Heart left ventricle (tissue), 16 donors: ENCODE measurements at regions not wholly inside any gene's neighbourhood (a gene's known extent, or its start where the extent isn't known, plus 50 kb on each side); places are given as distances from the start of the nearest gene placed in this dataset.

Experiments
- ATAC-seq, 4 donors: fragments of 200-7000 bp; cut with Tn5 transposase; one replicate each; pipeline ENCODE4 v1.9.1; 2020 to 2022; ENCODE audit warnings: moderate library complexity in 4 of 4, mild to moderate bottlenecking in 3 of 4, moderate number of reproducible peaks in 1 of 4
- DNase-seq, 5 donors: peaks; one replicate each; pipeline ENCODE4 v3.0.0-alpha.2; 2020
- H3K27ac ChIP-seq, 12 donors: fragments of 200-600 bp; sonication (generic) in 4 of 12; one replicate each; pipeline versions ENCODE4 v1.5.0 to v1.8.0; 2016 to 2022; ENCODE audit warnings: mild to moderate bottlenecking in 2 of 12
- H3K27me3 ChIP-seq, 9 donors: fragments of 200-600 bp; sonication (generic) in 2 of 9; one replicate each; pipeline versions ENCODE4 v1.5.1 to v1.8.0; 2016 to 2022; ENCODE audit warnings: mild to moderate bottlenecking in 3 of 9
- H3K36me3 ChIP-seq, 9 donors: fragments of 200-600 bp; sonication (generic) in 2 of 9; one replicate each; pipeline versions ENCODE4 v1.5.0 to v1.8.0; 2018 to 2022; ENCODE audit warnings: mild to moderate bottlenecking in 2 of 9
- H3K4me1 ChIP-seq, 12 donors: fragments of 200-600 bp; sonication (generic) in 4 of 12; one replicate each; pipeline versions ENCODE4 v1.5.0 to v1.8.0; 2016 to 2022; ENCODE audit warnings: mild to moderate bottlenecking in 3 of 12
- H3K4me3 ChIP-seq, 12 donors: fragments of 200-600 bp; sonication (generic) in 4 of 12; one replicate each; pipeline versions ENCODE4 v1.5.0 to v1.8.0; 2017 to 2022; ENCODE audit warnings: mild to moderate bottlenecking in 9 of 12, moderate library complexity in 4 of 12
- H3K9me3 ChIP-seq, 12 donors: fragments of 200-600 bp; sonication (generic) in 4 of 12; one replicate each; pipeline versions ENCODE4 v1.5.0 to v1.8.0; 2016 to 2022; ENCODE audit warnings: mild to moderate bottlenecking in 1 of 12
- POLR2A ChIP-seq, 2 donors: fragments of 450-650 bp; IDR thresholded peaks; one replicate each; pipeline ENCODE4 v1.6.1; 2017; ENCODE audit warnings: antibody characterized with exemption in 2 of 2, mild to moderate bottlenecking in 2 of 2, moderate library complexity in 2 of 2
- WGBS, 4 donors: extraction: QIAGEN DNeasy Blood & Tissue Kit in 2 of 4; methylation state at CpG; one replicate each; pipeline versions ENCODE4 v1.1.5 to v1.1.7; 2013 to 2018; 5-methylcytosine and 5-hydroxymethylcytosine counted together
- intact Hi-C, 10 donors: fragments of 100-400 bp; cut with DNase I; formaldehyde crosslinking; loops; one replicate each; pipeline versions ENCODE4 v1.11.1 to v1.14.2; 2022
- TF ChIP-seq, protein P1 (sequence below), 12 donors: fragments of 200-600 bp; sonication (generic) in 4 of 12; IDR thresholded peaks; one replicate each; pipeline versions ENCODE4 v1.5.0 to v1.8.0; 2018 to 2022; ENCODE audit warnings: antibody characterized with exemption in 12 of 12, mild to moderate bottlenecking in 5 of 12
- donor health status: ischemic (EF 13 %, LVEDD 7.1; RV severe dilation, severe dysfunction).
- donor health status: healthy with polysubstance abuse.
- donor health status: DM: no; HTN: yes; CAD: no.
- donor health status: DM: no; HTN: no; CAD: no.
- donor health status: ischemic (EF 25% LVEDD 6.9; RV normal size, moderate dysfunction).
- donor health status: ischemic (EF 25% LVEDD 5.7; RV mildly dilated, moderate dysfunction).
- donor health status: healthy.
- donor health status: DM: yes; HTN: yes; CAD: no.
- donor health status: ischemic (EF 35%, LVEDD 5.7; RV mildly dilated, moderate dysfunction).
- donor health status: nonischemic (EF 11% LVEDD 7.7; RV severe dilation, severe dysfunction).
- donor health status: DM: yes; HTN: yes; CAD: no.
- donor health status: PGD.
- donor health status: ischemic (EF 29% LVEDD 5.4; RV normal size, mild dysfunction).
- donor health status: nonischemic (EF 23%, LVEDD 6.1; RV moderate dilation, normal function).

DNA sequence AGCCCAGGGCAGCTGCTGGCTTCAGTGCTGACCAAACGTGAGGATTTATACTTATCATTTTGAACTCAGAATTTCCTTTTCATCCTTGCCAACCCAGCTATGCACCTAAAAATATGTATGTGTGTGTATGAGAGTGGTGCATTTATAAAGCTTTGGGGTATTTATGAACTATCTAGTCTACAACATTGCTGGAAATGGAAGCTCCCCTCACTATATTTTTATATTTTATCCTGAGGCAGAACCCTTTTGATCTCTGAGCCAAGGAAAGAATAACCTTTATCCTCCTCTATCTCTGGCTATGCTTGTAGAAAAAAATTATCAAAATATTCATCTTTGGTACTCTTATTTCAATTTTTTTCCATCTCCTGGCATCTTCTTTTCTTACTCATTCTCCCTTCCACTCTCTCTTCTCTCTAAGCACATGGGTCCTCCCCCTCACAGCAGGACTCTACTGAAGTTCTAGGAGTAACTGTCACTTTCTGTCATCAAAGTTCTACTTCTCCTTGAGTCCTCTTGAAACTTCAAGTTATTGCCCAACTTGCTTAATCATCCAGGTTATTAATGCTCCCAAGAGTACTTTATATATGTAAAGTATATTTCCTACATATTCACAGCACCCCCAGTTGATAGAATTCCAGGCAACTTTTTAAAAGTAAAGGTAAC lies 190.9 kb downstream of the HINT1 start:
- DNase-seq (no peak), ATAC-seq (no peak)
- Histone ChIP-seq H3K27me3 (no peaks in the 10 kb centered on the region), H3K4me1 (no peaks in the 10 kb centered on the region), H3K36me3 (no peaks in the 10 kb centered on the region), H3K27ac (no peak overlapping the region), H3K4me3 (no peak overlapping the region), H3K9me3 (peaks cover 0 to 6% (median 0%) of the 10 kb centered on the region in 12 donors)
- WGBS, 4 donors, result 15 to 32% (median 19%) methylated on average over 1 of the region's 1 CpG
- intact Hi-C loops, result no loop called here
- TF ChIP-seq POLR2A (IDR thresholded peaks at IDR 0.05), result no peak
- TF ChIP-seq, protein P1, sequence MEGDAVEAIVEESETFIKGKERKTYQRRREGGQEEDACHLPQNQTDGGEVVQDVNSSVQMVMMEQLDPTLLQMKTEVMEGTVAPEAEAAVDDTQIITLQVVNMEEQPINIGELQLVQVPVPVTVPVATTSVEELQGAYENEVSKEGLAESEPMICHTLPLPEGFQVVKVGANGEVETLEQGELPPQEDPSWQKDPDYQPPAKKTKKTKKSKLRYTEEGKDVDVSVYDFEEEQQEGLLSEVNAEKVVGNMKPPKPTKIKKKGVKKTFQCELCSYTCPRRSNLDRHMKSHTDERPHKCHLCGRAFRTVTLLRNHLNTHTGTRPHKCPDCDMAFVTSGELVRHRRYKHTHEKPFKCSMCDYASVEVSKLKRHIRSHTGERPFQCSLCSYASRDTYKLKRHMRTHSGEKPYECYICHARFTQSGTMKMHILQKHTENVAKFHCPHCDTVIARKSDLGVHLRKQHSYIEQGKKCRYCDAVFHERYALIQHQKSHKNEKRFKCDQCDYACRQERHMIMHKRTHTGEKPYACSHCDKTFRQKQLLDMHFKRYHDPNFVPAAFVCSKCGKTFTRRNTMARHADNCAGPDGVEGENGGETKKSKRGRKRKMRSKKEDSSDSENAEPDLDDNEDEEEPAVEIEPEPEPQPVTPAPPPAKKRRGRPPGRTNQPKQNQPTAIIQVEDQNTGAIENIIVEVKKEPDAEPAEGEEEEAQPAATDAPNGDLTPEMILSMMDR (IDR thresholded peaks at IDR 0.05), result no peak

DNA sequence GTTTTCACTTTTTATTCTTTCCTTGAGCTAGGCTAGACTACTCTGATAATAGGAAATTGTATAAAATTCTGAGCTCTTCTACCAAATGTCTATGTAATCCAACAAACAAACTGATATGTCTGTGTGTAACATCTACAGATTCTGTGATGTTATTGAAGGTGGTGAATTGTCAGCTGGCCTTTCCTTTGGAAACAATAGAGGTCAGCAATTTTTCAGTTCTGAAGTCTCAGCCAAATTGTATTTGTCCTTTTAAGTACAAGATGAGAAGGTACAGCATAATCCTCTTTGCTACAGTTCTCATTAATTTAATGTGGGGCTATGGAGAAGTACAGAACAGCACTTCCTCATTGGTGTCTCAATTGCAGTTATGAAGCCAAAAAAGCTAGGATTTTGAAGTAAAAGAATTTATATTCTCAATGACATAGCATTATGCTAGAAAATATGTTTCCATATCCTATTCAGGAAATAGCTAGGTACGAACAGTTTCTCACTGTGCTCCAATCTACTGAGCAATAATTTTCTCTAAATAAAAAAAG lies 198.0 kb downstream of the HINT1 start:
- H3K36me3 ChIP-seq, result no peaks in the 10 kb centered on the region
- DNase-seq (no peak), ATAC-seq (no peak)
- WGBS, 4 donors, result 48 to 60% (median 54%) methylated on average over 1 of the region's 1 CpG
- peaks cover 0 to 12% (median 0%) of the 10 kb centered on the region in 12 donors for H3K9me3 ChIP-seq
- H3K27me3 ChIP-seq, result no peaks in the 10 kb centered on the region
- H3K4me1 ChIP-seq, result no peaks in the 10 kb centered on the region
- no peak overlapping the region for H3K4me3 ChIP-seq
- no peak overlapping the region for H3K27ac ChIP-seq
- intact Hi-C loops, result no loop called here
- TF ChIP-seq, protein P1 (IDR thresholded peaks at IDR 0.05), result no peak
- no peak for TF ChIP-seq POLR2A (IDR thresholded peaks at IDR 0.05)

DNA sequence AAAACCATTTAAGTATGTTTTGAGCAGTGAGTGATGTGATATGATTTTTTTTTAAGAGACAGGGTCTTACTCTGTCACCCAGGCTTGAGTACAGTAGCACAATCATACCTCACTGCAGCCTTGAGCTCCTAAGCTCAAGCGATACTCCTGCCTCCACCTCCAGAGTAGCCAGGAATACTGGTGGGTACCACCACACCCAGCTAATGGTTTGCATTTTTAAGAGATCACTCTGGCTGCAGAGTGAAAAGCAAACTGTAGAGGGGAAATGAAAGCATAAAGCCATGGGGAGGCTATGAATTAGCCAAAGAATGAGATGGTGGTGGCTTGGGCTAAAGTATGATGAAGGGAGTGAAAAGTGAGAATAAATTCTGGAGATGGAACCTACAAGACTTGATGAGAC lies 199.1 kb downstream of the HINT1 start:
- Histone ChIP-seq H3K4me1 (no peaks in the 10 kb centered on the region), H3K9me3 (peaks cover 0 to 16% (median 0%) of the 10 kb centered on the region in 12 donors), H3K27ac (no peak overlapping the region), H3K27me3 (no peaks in the 10 kb centered on the region), H3K36me3 (no peaks in the 10 kb centered on the region), H3K4me3 (no peak overlapping the region)
- WGBS, 4 donors, result 92 to 100% (median 99%) methylated on average over 1 of the region's 1 CpG
- TF ChIP-seq POLR2A (IDR thresholded peaks at IDR 0.05), result no peak
- TF ChIP-seq, protein P1 (IDR thresholded peaks at IDR 0.05), result no peak
- DNase-seq, result no peak
- ATAC-seq, result no peak
- intact Hi-C loops, result no loop called here

DNA sequence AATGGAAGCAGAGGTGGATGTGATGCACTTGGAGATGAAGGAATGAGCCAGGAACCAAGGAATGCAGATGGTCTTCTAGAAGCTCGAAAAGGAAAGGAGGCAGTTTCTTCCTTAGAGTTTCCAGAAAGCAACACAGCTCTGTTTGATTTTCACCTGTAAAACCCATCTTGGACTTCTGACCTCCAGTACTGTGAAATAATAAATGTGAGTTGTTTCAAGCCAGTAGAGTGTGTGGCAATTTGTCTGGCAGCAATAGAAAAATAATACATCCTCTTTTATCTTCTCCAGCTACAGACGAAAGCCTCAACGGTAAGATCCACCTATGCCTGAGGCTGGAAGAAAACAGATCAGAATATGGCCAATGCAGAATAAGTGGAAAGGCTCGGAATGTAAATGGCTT lies 199.7 kb downstream of the HINT1 start:
- Histone ChIP-seq H3K9me3 (peaks cover 0 to 16% (median 0%) of the 10 kb centered on the region in 12 donors), H3K36me3 (no peaks in the 10 kb centered on the region), H3K27ac (no peak overlapping the region), H3K4me1 (no peaks in the 10 kb centered on the region), H3K4me3 (no peak overlapping the region), H3K27me3 (no peaks in the 10 kb centered on the region)
- ATAC-seq (no peak), DNase-seq (no peak)
- TF ChIP-seq, protein P1 (IDR thresholded peaks at IDR 0.05), result no peak
- no peak for TF ChIP-seq POLR2A (IDR thresholded peaks at IDR 0.05)
- intact Hi-C loops, result no loop called here
- 83 to 90% (median 86%) methylated on average over 4 of the region's 4 CpGs for WGBS, 4 donors
